T-helper 2 cell (primary cell): ENCODE measurements at regions not wholly inside any gene's neighbourhood (a gene's known extent, or its start where the extent isn't known, plus 50 kb on each side); places are given as distances from the start of the nearest gene placed in this dataset.

ENCODE experiments used
- DNase-seq, 5 experiments: peaks; one replicate each; pipeline versions ENCODE4 v3.0.0 to v3.0.0-alpha.2; 2012 to 2022

DNA sequence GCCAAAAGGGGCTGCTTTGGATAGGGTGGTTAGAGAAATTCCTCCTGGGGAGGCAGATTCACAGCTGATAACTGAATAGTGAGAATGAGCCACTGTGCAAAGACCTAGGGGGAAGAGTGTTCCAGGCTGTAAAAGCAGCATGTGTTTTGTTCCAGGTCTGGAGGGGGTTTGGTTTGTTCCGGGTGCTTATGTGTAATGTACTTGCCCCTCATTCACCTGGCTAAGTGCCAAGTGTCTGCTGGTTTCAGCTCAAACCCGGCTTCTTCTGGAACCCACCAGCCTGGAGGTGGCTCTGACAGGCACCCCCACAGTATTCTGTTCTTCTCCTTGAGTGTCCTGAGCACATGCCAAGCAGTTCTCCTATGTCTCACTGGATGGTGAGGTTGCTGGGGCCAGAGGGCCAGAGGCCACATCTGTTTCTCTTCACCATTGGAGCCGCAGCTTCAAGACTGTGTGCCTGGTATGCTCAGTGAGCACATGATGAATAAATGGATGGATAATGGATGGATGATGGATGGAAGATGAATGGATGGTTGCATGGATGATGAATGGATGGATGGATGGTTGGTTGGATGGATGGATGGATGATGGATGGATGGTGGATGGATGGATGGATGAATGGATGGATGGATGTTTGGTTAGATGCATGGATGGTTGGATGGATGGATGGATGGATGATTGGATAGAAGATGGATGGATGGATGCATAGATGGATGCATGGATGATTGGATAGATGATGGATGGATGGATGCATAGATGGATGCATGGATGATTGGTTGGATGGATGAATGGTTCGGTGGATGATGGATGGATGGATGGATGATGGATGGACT, 227.6 kb downstream of the BMP7 start:
- no peak for DNase-seq

DNA sequence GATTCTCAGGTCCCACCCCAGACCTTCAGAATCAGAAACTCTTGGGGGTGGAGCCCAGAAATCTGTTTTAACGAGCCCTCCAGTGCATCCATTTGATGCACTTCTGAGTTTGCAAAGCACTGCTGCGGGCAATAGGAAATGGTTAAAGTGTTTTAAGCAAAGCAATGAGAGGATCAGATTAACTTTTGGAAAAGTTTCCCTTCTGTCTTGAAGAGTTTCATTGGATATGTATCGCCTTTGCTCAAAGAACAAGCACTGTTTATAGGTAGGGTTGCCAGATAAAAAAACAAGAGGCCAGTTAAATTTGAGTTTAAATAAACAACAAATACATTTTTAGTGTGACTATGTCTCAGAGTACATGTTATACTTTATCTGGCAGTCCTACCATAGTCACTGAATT, 226.0 kb downstream of the BMP7 start:
- no peak for DNase-seq

DNA sequence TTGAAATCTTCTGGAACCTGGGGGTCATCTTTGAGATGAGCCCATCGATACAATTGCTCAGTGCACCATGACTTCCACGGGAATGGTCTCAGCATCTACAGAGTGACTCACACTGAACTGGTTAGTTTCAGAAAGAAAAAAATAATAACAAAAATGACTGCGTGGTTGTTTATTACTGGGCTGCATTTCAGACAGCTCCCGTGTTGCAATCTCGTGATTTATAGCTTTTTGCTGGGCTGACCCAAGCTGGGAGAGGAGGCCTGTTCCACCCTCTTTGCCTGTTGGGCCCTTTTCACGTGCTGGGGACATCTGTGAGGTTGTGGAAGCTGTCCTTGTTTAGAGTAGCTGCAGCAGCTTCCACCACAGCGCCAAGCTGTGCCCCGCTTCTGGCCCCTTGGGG, 225.5 kb downstream of the BMP7 start:
- no peak for DNase-seq

DNA sequence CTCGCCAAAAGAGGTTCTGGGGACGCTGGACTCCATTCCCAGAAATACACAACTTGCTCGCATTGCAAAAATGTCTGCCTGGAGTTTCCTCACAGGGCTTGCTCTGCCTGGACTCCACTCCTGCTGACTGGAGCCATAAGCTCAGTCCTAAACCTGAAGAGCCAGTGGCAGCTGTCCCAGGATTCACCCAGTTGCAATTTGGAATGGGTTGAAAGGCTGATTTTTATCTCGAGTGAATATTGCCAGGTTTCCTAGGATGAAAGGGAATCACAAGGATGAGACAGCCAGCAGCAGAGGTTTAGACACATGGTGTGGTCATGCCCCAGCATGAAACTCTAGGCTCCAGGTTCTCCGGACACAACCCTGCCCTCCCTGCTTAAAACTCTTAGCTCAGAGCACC, 223.3 kb downstream of the BMP7 start:
- DNase-seq, result no peak

DNA sequence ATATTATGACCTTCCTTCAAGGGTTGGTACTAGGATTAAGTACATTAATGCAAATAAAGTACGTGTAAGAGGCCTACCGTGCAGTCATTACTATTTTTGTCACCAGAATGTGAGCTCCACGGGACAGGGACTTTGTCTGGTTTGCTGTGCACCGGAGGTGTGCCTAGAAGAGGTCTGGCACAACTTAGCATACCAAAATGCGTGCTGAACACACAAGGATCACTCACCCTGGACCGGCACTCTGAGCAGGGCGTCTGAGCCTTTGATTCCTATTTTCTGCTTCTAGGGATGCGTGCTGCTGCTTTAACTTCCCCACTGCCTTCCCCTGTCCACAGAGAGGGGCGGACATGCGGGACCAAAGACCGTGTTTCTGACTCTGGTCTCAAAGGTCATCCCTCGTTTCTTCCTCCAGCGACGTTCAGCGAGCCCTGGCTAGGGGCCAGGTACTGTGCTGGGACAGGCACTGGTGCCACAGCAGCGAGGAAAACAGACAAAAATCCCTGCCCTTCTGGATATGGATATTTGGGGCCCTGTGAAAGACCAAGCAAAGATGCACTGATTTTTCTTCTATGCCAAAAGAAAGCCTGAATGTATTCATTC, 222.7 kb downstream of the BMP7 start:
- DNase-seq, result no peak

DNA sequence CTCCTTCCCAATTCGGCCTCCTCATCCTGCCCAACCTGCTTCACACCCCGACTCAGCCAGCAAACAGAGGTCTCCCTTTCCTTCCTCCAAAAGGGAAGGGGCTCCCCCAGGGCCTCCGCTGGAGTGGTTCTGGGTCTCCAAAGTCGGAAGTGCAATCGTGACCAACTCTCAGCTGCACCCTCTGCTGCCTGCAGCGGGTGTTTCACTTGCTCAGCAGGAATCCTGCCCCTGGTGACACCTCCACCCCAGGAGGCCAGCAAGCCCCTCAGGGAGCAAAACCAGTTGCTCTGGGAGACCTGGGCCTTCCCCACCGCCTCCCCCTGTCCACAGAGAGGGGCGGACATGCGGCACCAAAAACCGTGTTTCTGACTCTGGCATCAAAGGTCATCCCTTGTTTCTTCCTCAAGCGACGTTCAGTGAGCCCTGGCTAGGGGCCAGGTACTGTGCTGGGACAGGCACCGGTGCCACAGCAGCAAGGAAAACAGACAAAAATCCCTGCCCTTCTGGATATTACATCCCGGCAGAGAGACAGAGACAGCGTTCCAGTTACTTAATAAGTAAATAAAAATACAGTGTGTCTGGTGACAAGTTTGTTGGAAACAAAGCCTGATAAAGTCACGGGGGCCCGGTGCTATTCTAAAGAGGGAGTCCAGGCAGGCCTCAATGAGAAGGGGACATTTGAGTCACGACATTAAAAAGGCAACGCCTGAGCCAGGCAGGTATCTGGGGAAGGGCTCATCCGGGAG, 219.0 kb downstream of the BMP7 start:
- DNase-seq, result no peak

DNA sequence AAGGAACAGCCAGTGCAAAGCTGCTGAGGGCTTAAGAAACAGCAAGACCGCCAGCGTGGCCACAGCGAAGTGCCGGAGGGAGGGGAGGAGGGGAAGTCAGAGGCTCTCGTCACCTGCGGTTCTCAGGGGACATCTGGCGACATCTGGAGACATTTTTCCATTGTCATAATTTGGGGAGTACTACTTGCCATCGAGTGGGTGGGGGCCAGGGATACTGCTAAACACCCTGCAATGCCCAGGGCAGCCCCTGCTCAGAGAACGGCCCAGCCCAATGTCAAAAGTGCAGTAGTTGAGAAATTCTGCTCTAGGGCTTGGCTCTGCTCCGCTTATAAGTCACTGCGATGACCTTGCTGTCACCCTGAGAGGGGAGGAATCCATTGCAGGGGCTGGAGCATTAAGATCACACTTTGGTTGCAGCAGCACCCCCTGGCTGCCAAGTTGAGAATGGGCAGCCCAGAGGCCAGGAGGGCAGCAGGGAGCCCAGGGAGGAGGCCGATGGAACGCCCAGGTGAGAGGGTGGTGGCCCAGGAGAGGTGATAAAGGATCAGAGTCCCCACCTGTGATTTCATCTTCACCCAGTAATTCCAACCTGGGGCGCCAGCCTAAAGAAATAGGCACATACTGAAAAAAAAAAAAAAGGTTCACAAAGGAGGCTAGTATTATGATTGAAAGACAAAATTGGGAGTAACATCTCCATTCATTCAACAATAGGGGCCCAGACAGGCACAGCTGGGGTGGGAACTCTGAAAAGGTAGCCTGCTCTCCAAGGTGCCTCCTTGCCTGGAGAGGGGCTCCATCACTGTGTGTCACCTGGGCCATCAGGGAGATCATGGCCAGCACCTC, 218.2 kb downstream of the BMP7 start:
- DNase-seq, result peak in 1 of 5 experiments; percentile 9

DNA sequence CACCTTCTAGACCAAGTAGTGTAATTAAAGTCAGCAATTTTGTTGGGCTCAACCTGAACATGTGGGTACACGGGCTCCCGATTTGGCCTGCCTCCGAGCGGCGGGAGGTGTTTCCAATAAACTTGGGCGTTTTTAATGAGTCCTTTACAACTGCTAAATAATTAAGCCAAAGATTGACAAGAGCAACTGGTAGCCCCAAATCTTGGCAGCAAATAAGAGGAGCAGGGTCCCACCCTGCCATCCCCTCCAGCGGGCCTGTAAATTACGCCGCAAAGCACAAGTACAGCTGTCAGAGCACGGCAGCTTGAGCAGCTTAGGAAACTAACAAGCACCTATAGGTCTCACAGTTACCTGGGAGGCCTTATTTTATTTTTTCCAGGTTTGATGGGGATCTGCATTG, 217.1 kb downstream of the BMP7 start:
- DNase-seq, result no peak

DNA sequence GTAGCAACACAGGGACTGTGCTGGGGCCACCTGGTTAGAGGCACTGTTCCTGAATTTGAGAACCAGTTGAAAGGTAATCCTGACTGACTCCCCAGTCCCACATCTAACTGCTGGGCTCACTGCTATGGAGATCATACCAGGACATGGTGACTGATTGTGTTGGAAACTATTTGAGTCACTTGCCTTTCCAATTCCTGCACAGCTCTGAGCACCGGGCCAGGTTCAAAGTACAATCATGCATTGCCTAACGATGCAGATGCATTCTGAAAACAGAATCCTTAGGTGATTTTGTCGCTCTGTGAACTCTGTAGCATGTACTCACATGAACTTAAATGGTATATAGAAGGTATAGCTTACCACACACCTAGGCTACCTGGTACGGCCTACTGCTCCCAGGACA, 215.3 kb downstream of the BMP7 start:
- DNase-seq, result no peak

DNA sequence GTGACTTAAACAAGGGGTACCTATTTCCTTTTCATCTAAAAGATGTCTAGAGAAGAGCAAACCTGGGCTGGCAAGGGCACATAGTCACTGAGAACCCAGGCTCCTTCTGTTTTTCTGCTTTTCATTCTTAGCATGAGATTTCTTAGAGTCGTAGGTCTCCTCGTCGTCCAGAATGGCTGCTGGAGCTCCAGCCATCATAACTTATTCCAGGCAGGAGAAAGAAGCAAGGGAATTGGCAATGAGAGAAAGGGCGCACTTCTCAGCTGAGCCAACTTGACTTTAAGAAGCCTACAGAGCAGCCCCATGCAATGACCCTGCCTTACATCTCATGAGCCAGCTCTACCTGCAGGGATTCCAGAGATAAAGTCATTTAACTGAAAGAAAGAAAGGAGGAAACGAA, 213.4 kb downstream of the BMP7 start:
- no peak for DNase-seq

DNA sequence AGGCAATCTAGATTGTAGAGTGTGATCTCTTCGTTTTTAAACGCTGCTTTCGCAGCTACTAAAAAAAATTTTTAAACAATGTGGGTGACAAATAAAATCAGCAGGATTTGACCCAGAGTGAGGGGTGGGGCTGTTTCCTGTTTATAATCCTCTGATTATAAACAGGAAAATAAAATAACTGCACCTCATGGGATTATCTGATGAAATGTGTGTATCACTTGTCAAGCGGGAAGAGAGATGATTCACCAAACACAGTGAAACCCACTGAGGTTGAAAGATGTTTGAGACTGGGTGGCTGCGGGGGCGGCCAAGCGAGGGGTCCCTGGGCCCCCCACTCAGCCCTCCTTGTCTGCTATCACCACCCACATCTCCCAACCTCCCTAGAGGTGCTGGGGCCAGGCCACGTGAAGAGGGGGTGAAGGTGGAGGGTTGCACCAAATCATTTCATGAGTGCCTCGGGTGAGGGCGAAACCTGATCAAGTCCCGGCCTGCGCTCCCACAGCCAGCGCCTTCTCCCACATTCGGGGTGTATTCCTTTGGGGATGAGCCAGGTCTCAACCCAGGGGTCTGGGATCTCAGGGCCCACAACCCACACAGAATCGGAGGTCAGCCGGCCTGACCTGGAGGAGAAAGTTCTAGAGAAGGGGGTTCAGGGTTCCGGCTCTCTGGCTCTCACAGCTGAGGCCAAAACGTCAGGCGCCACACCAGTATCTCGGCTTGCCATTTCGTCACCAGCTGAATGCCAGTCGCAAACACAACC, 212.5 kb downstream of the BMP7 start:
- no peak for DNase-seq

DNA sequence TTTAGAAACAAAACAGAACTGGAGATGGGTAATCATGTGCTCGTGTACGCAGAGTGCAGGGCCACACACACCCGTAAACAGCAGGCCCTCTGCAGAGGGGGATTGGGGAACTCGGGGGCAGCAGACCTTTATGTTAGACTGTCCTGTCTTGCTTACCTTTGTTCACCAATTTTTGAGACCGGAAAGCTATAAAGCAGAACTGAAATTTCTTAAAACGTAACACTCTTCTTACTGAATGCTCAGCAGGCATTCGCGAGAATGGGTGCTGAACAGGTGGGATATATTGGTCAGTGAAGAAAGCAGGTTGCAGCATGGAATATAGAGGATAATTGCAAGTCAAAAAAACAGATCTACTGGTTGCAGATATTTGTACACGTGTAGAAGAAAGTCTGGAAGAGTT, 211.1 kb downstream of the BMP7 start:
- no peak for DNase-seq

DNA sequence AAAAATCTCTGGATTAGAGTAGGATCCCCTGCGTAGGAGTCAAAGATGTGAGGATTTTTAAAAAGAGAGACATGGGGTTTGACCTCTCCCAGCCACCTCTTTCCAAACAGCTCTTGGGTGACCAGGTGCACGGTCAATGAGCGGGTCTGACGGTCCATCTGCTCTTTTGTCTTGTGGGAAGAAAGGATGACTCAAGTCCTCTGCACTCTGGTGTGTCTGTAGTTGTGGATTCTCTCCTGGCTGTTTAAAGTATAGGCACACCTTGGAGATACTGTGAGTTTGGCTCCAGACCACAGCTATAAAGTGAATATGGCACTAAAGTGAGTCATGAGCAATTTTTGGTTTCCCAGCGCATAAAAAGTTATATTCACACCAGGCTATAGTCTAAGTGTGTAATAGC, 209.8 kb downstream of the BMP7 start:
- no peak for DNase-seq

DNA sequence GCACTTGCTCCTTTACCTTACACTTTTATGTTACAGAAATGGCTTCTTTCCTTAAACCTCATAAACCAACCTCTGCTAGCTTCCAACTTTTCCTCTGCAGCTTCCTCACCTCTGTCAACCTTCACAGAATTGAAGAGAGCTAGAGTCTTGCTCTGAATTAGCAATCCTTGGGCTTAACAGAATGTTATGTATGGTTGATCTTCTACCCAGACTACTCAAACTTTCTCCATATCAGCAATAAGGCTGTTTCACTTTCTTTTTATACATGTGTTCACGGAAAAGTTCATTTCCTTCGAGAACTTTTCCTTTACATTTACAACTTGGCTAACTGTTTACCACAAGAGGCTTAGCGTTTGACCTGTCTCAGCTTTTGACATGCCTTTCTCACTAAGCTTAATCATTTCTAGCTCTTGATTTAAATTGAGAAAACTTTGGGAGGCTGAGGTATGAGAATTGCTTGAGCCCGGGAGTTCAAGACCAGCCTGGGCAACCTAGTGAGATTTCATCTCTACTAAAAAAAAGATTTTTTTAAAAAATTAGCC, 207.3 kb downstream of the BMP7 start:
- DNase-seq, result peak in 1 of 5 experiments; percentile 14

DNA sequence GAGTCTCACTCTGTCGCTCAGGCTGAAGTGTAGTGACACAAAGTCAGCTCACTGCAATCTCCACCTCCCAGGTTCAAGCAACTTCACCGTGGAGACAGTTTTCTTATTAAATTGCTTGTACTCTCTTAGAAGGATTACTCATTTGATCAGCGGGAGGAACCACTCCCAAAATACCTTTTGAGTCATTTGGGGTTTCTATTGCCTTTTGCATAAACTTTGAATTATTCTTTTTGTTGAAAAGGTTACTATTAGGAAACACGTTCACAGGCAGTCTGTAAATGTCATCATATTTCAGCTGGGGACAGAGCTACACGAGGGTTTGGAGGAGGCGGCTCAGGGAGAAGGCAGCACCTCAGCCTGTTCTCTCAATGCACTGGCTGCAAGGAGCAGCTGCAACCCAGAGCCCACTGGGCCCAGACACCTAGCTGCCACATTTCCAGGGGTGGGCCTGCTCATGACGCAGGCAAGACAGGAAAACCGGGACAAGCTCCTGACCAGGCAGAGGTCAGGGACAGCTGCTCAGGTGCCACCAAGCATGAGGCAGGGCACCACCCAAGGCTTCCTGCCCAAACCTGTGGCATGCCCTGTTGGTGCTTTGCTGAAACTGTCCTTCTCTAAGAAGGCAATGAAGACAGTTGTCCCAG, 205.9 kb downstream of the BMP7 start:
- DNase-seq, result peak in 1 of 5 experiments; percentile 13

DNA sequence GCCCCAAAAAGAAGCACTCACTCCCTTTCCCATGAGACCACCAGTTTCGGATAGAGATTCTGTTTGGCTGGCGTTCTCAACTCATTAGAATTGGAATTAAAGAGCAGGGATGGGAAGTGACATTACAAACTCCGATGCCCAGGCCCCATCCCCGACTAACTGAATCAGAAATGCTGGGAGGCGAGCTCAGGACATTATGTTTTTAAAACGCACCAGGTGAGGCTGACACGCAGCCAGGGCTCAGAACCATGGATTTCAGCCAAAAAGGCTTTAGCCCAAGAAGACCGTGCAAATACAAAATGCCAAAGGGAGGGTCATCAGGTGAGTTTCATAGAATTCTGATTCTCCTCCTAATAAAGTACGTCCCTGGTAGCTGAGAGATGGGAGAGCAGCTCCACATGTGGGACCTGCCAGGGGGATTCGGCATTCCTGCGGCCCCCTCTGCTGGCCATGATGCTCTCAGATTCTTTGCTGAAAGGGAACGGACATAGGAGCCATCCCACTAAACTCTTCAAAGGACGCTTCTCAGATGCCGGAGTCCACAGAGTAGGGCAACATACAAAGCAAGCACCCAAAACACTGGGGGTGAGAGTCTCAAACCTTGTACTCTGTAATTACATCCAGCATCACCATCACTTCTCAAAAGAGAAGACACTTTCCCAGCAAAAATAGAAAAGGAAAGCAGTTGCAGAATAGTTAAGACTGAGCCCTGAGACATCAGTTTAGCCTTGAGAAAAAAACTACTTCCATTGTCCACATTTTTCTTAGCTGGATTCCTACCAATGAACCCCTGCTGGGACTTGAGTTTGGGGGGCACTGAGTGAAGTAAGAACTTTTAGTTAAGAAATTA, 205.2 kb downstream of the BMP7 start:
- no peak for DNase-seq

DNA sequence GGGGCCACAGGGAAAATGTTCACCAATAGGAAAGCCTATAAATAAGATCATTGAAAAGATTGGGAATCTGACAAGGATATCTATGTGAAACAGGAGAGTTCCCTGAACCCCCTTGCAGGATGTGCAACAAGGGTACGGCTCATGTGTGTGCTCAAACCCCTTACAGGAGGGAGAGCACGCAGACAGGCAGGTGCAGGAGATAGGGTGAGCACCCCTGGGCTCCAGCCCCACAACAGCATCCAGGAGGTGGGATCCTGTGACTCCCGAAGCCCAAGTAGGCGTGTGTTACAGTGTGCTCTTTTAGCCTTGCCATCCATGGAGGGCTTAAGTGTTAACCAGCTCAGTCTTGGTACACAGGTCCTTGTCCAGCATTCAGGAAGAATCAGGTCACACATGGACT, 204.2 kb downstream of the BMP7 start:
- no peak for DNase-seq

DNA sequence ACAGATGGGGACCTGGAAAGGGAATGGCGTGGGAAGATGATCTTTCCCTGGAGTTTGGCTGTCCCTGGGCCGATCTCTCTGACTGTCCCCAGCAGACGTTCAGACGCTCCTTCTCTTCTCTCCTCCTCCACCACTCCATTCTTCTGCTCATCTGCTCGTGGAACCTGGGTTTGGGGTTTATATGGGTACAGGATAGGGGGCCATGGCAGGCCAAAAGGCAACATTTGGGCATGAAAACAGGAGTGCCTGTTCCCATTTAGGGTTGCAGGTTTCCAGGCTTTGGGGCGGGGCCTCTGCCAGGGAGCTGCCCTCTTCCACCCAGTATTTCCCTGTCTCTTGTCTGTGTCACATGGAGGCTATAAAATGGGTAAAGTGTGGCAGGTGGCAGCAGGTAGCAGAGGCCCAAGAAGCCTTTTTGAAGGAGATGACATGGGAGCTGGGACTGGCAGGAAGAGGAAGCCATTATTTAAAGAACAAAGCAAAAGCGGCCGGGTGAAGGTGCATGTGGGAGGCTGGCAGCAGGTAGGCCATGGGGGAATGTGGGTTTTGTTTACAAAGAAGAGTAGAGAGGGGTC, 203.7 kb downstream of the BMP7 start:
- DNase-seq, result no peak

DNA sequence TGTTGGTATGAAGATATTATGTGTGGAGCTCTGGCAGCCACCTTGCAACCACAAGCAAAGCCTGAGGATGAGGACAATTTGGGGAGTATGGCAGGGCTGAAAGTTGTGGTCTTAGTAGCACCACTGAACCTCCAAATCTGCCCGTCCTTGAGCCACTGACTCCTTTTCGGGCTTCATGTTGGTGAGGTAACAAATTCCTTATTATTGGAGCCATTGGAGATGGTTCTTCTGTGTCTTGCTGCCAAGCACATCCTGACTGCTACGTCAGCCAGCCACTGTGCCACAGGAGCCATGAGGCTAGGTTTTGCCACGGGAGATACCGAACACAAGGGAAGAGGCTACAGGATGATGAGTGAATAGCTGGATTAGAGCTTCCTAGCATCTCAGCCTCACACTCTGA, 201.6 kb downstream of the BMP7 start:
- no peak for DNase-seq

DNA sequence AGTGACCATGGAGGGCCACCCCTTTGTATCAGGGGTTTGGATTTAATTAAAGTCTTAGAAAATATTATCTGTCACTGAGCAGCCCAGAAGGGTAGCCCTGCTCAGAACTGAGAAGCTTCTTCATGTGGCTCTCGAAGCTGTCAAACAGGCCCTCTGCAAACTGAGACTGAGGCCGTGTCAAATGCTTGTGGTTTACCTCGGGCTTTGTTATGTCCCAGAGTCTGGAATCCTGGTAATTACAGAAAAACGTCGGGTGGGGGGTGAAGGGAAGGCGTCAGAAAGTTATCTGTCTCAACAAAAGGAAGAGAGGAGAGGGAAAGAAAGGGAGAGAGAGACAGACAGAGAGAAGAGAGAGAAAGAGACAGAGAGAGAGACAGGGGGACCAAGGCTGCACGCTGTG, 200.8 kb downstream of the BMP7 start:
- no peak for DNase-seq
